Retinal pigment epithelial cell (primary cell): ENCODE measurements at regions not wholly inside any gene's neighbourhood (a gene's known extent, or its start where the extent isn't known, plus 50 kb on each side); places are given as distances from the start of the nearest gene placed in this dataset.

Source experiments
- DNase-seq: peaks from one replicate; pipeline ENCODE4 v3.0.0-alpha.2; 2010; ENCODE audit warnings: low read depth
- H3K4me3 ChIP-seq: 2 replicates; pipeline ENCODE4 v1.5.1; 2011; ENCODE audit warnings: mild to moderate bottlenecking, low read length, control low read depth, moderate library complexity
- CTCF ChIP-seq: conservative IDR thresholded peaks from 2 replicates; pipeline ENCODE4 v1.5.1; 2011; ENCODE audit warnings: low read depth, low read length, control low read depth, inconsistent platforms

GRCh38 chr6:163789199-163789810 is 374.8 kb downstream of the QKI start:
- no peak overlapping the region for H3K4me3 ChIP-seq
- no peak for DNase-seq
- TF ChIP-seq CTCF: no peak

GRCh38 chr6:163786995-163787671 is 372.6 kb downstream of the QKI start:
- DNase-seq: no peak
- TF ChIP-seq CTCF: no peak
- no peak overlapping the region for H3K4me3 ChIP-seq

GRCh38 chr6:163782436-163783003 is 368.0 kb downstream of the QKI start:
- DNase-seq: no peak
- TF ChIP-seq CTCF: no peak
- H3K4me3 ChIP-seq: no peak overlapping the region

GRCh38 chr6:163780994-163781393 is 366.5 kb downstream of the QKI start:
- TF ChIP-seq CTCF: no peak
- no peak overlapping the region for H3K4me3 ChIP-seq
- DNase-seq: no peak

GRCh38 chr6:163779727-163780284 is 365.3 kb downstream of the QKI start:
- H3K4me3 ChIP-seq: no peak overlapping the region
- TF ChIP-seq CTCF: no peak
- DNase-seq: no peak

- DNase-seq: no peak
- no peak overlapping the region for H3K4me3 ChIP-seq
- no peak for TF ChIP-seq CTCF
These were observed 363.2 kb downstream of the QKI start for GRCh38 chr6:163777716-163778115.
